ENCODE measurements at regions not wholly inside any gene's neighbourhood (a gene's known extent, or its start where the extent isn't known, plus 50 kb on each side); places are given as distances from the start of the nearest gene placed in this dataset.
A peak's percentile ranks its signal among the peaks of the same experiment; 100 is the strongest.

DNA sequence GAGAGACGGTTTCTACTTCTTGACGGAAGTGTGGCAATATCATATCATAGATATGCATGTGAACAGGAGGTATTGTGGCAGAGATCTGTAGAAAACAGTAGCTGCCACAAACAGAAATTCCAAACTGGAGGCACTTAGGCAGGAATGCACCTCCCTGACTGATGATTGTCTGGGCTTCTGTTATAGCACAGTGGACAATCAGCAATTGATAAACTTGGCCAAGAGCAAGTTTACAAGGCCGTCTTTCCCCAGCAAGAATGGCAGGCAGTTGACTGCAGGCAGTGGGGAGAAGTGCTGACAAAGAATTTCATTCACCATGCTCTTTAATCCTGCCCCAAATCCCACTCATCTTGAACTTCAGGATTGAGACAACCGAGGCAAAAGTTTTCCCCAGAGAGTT lies 114.4 kb upstream of the STOX2 start:
- no peak for DNase-seq (ENCODE audit: low spot score in 2 of 2, unreplicated experiment in 2 of 2)
- TF ChIP-seq, protein P1, sequence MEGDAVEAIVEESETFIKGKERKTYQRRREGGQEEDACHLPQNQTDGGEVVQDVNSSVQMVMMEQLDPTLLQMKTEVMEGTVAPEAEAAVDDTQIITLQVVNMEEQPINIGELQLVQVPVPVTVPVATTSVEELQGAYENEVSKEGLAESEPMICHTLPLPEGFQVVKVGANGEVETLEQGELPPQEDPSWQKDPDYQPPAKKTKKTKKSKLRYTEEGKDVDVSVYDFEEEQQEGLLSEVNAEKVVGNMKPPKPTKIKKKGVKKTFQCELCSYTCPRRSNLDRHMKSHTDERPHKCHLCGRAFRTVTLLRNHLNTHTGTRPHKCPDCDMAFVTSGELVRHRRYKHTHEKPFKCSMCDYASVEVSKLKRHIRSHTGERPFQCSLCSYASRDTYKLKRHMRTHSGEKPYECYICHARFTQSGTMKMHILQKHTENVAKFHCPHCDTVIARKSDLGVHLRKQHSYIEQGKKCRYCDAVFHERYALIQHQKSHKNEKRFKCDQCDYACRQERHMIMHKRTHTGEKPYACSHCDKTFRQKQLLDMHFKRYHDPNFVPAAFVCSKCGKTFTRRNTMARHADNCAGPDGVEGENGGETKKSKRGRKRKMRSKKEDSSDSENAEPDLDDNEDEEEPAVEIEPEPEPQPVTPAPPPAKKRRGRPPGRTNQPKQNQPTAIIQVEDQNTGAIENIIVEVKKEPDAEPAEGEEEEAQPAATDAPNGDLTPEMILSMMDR (IDR thresholded peaks at IDR 0.05; ENCODE audit: unreplicated experiment), result no peak
- peaks cover 6% of the 10 kb centered on the region for H3K4me1 Mint-ChIP-seq

DNA sequence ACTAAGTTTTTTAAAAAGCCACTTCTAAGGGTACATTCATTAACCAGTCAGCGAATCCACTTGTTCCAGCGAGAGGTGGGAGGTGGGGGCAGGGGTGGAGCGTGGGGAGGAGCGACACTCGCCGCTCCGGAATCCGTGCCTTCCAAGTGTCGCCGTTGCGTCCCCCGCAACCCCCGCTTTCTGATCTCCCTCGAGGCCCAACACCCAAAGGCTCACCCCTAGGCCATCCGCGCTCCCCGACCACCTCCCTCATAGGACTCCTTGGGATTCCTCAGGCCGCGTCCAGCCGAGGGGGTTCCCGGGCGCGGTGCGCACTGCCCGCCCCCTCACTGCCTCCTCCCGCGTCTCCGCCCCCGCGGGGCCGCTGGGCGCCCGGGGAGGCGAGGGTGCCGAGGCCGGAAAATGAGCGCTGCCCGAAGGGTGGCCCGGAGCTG lies 108.1 kb upstream of the STOX2 start:
- Mint-ChIP-seq H3K27me3 (ENCODE audit: low read depth) (no peaks in the 10 kb centered on the region), H3K4me1 (peaks cover 38% of the 10 kb centered on the region), H3K4me3 (peak overlapping the region; percentile 67), H3K27ac (peak overlapping the region; percentile 88), H3K36me3 (peaks cover 16% of the 10 kb centered on the region), H3K9me3 (peaks cover 26% of the 10 kb centered on the region)
- TF ChIP-seq, protein P1 (IDR thresholded peaks at IDR 0.05; ENCODE audit: unreplicated experiment), result no peak
- DNase-seq (ENCODE audit: low spot score in 2 of 2, unreplicated experiment in 2 of 2), result peak in 1 of 2 experiments; percentile 62

More for the DNA sequence above, 114.4 kb upstream of the STOX2 start:
- peaks cover 16% of the 10 kb centered on the region for H3K36me3 Mint-ChIP-seq
- no peak overlapping the region for H3K4me3 Mint-ChIP-seq
- H3K27me3 Mint-ChIP-seq (ENCODE audit: low read depth), result no peaks in the 10 kb centered on the region
- no peak overlapping the region for H3K27ac Mint-ChIP-seq
- H3K9me3 Mint-ChIP-seq, result peaks cover 38% of the 10 kb centered on the region

DNA sequence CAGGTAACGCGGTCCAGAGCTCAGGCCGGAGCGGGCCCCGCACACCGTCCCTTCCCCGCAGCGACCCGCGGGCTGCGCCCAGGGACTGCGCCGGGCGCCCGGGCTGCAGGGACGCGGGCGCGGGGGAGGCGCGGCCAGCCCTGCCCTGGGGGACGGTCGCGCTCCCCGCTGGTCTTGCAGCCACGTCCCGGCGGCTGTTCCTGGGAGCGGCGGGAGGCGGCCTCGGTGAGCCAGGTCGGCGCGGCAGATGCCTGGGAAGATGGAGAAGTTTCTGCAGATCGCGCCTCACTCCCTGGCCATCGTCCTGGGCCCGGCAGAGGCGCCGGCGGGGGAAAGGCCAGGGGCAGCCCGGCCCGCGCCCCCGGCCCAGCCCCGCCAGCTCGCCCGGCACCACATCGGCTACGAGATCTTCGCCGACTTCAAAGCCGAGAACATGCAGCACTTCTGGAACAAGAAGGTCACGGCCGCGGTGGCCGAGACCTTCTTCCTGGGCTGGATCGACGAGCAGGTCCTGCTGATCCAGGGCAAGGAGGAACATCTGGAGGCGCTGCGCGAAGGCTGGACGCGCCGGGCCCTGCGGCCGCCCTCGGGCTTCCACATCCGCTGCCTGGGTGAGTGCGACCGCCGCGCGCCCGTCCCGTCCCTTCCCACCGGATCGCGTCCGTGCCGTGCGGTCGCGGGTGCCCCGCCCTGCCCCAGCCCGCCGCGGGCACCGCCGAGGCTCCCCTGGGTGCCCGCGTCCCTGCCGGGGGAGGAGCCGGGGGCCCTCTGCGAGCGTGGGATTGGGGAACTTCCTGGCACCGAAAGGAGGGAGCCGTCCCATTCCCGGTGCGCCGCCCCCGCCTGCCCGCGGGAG lies 107.4 kb upstream of the STOX2 start:
- Mint-ChIP-seq H3K9me3 (peaks cover 21% of the 10 kb centered on the region), H3K27ac (peak overlapping the region; percentile 71), H3K4me3 (peak overlapping the region; percentile 71), H3K4me1 (peaks cover 38% of the 10 kb centered on the region), H3K36me3 (peaks cover 14% of the 10 kb centered on the region), H3K27me3 (ENCODE audit: low read depth) (no peaks in the 10 kb centered on the region)
- TF ChIP-seq, protein P1 (IDR thresholded peaks at IDR 0.05; ENCODE audit: unreplicated experiment), result no peak
- DNase-seq (ENCODE audit: low spot score in 2 of 2, unreplicated experiment in 2 of 2), result peak in 1 of 2 experiments; percentile 67

DNA sequence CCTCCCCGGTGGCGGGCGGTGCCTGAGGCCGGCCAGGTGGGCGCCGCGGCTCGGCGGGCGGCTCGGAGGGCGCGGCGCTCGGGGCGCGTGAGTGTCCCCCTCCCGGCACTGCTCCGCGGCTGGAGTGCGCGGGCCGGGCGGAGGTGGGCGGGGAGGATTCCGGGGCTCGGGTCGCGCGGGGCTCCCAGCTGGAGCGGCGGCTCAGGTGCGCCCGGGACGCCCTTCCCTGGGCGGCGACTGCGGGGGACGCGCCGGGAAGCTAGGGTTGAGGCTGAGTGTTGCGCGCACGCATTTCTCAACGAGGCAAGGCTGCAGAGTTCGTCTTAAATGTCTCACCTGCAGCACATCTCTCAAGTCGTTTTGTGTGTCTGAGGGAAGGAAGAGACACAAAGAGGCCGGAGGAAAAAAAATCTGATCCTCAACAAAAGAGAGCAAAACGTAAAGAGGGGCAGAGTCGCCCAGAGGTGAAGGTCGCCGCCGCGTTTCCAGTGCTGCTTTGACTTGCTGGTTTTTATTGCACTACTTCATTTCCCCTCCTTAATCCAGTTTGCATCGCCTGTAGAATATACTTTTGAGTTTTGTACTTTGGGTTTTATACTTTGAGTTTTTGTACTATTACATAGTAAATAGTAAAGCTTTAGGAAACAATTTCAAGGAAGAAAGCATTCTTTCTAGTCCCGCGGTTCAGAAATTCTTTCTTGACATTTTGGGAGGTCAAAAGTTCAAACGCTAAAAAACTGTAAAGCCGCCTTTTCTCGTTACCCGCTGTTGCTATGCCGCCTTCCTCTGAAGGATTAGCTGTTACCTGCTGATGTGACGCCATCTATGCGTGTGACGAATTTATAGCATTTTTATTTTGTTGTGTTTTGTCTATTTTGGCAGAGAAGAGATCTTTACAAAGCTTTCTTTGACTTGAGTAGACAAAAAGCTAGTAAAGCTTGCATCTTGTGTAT lies 106.5 kb upstream of the STOX2 start:
- H3K27me3 Mint-ChIP-seq (ENCODE audit: low read depth), result no peaks in the 10 kb centered on the region
- TF ChIP-seq, protein P1 (IDR thresholded peaks at IDR 0.05; ENCODE audit: unreplicated experiment), result no peak
- H3K4me3 Mint-ChIP-seq, result peak overlapping the region; percentile 87
- H3K27ac Mint-ChIP-seq, result peak overlapping the region; percentile 98
- peaks cover 15% of the 10 kb centered on the region for H3K9me3 Mint-ChIP-seq
- peaks cover 8% of the 10 kb centered on the region for H3K36me3 Mint-ChIP-seq
- DNase-seq (ENCODE audit: low spot score in 2 of 2, unreplicated experiment in 2 of 2), result no peak
- H3K4me1 Mint-ChIP-seq, result peaks cover 38% of the 10 kb centered on the region

DNA sequence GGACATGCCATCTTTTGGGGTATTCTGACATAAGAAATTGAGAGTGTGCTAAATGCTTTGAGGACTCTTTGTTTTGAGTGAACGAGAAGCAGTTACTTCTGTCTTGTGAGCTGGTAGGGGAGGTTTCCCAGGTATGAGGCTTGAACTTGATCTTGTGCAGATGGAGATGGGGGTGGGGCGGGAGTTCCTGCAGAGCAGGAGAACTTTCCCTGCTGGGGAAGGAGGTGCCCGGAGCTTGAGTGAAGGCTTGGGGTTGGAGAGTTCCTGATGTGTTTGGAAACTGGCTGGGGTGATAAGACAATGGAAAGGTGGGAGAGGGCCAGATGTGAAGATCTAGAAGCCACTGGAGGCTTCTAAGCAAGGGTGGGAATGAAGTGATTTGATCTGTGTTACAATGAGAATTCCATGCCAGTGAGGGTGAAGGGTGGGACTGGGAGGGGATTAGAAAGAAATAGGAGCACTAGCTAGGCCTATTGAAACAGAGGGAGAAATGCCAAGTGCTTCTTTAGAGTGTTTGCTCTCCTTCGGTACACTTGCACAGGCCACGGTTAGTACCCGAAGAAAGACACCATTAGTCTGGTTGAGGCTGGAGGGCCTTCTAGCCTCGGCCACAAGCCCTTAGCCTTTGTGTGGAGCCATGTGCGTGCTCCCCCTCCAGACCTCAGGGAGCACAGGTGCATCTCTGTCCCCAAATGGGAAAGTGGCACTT lies 103.5 kb upstream of the STOX2 start:
- DNase-seq (ENCODE audit: low spot score in 2 of 2, unreplicated experiment in 2 of 2), result no peak

More for the DNA sequence above, 103.5 kb upstream of the STOX2 start:
- Mint-ChIP-seq H3K4me1 (peaks cover 48% of the 10 kb centered on the region), H3K9me3 (peaks cover 4% of the 10 kb centered on the region), H3K27ac (peak overlapping the region; percentile 85), H3K4me3 (no peak overlapping the region), H3K27me3 (ENCODE audit: low read depth) (no peaks in the 10 kb centered on the region), H3K36me3 (no peaks in the 10 kb centered on the region)
- TF ChIP-seq, protein P1 (IDR thresholded peaks at IDR 0.05; ENCODE audit: unreplicated experiment), result no peak
